Inflammatory macrophage treated with lipopolysaccharide for 1 hour (primary cell): ENCODE measurements at regions not wholly inside any gene's neighbourhood (a gene's known extent, or its start where the extent isn't known, plus 50 kb on each side); places are given as distances from the start of the nearest gene placed in this dataset.
"Not testable (repeated sequence)": the region's sequence is repeated elsewhere in the genome, so short reads cannot be mapped to it uniquely, and the experiment has no call there.

Experiments
- DNase-seq, 2 donors: peaks; one replicate each; pipeline ENCODE4 v3.0.0-alpha.2; 2020 to 2022

- DNase-seq: no peak
Observed at GRCh38 chr2:11923935-11924334, 177.5 kb downstream of the LPIN1 start.

GRCh38 chr2:11925295-11926066 lies 179.0 kb downstream of the LPIN1 start:
- no peak for DNase-seq

- peak; percentile 72 to 82 for DNase-seq
Observed at GRCh38 chr2:11930211-11930761, 183.9 kb downstream of the LPIN1 start.

- DNase-seq: no peak
Observed at GRCh38 chr2:11932048-11932512, 185.6 kb downstream of the LPIN1 start.

GRCh38 chr2:11932962-11933361 lies 186.5 kb downstream of the LPIN1 start:
- DNase-seq: no peak

GRCh38 chr2:11933854-11934253 lies 187.4 kb downstream of the LPIN1 start:
- peak in 1 of 2 donors; percentile 21 for DNase-seq

GRCh38 chr2:11936761-11937160 lies 190.3 kb downstream of the LPIN1 start:
- DNase-seq: no peak

- no peak for DNase-seq
Observed at GRCh38 chr2:11938196-11938595, 191.8 kb downstream of the LPIN1 start.

GRCh38 chr2:11939523-11939922 lies 193.1 kb downstream of the LPIN1 start:
- no peak for DNase-seq

- DNase-seq: no peak
Observed at GRCh38 chr2:11940121-11940743, 193.8 kb downstream of the LPIN1 start.

- DNase-seq: no peak
Observed at GRCh38 chr2:11940799-11941198, 194.4 kb downstream of the LPIN1 start.

GRCh38 chr2:11941201-11942177 lies 195.1 kb downstream of the LPIN1 start:
- no peak for DNase-seq

GRCh38 chr2:11942178-11942569 lies 195.7 kb downstream of the LPIN1 start:
- no peak for DNase-seq

- DNase-seq: no peak
Observed at GRCh38 chr2:11944311-11944710, 197.9 kb downstream of the LPIN1 start.

- peak; percentile 61 to 68 for DNase-seq
Observed at GRCh38 chr2:11945139-11946126, 199.0 kb downstream of the LPIN1 start.

- no peak for DNase-seq
Observed at GRCh38 chr2:11947956-11948355, 201.5 kb downstream of the LPIN1 start.

- DNase-seq: no peak
Observed at GRCh38 chr2:11949732-11950523, 203.5 kb downstream of the LPIN1 start.

- no peak for DNase-seq
Observed at GRCh38 chr2:11950896-11951295, 204.5 kb downstream of the LPIN1 start.

GRCh38 chr2:11951492-11951891 lies 205.1 kb downstream of the LPIN1 start:
- not testable (repeated sequence) for DNase-seq

GRCh38 chr2:11953258-11953657 lies 206.8 kb downstream of the LPIN1 start:
- no peak for DNase-seq

GRCh38 chr2:11955314-11955713 lies 208.9 kb downstream of the LPIN1 start:
- peak; percentile 22 to 27 for DNase-seq
